ENCODE measurements at regions not wholly inside any gene's neighbourhood (a gene's known extent, or its start where the extent isn't known, plus 50 kb on each side); places are given as distances from the start of the nearest gene placed in this dataset.

GRCh38 chr13:29713839-29714238 lies 118.4 kb upstream of the SLC7A1 start:
- no peak overlapping the region for H3K4me3 ChIP-seq (ENCODE audit: low read length)
- peak; percentile 54 for TF ChIP-seq CTCF (IDR thresholded peaks at IDR 0.05; ENCODE audit: insufficient read depth, low read depth, low read length, missing control alignments)
- peak; percentile 20 for DNase-seq (ENCODE audit: low read depth)

GRCh38 chr13:29711776-29712175 lies 116.3 kb upstream of the SLC7A1 start:
- DNase-seq (ENCODE audit: low read depth), result no peak
- H3K4me3 ChIP-seq (ENCODE audit: low read length), result no peak overlapping the region
- TF ChIP-seq CTCF (IDR thresholded peaks at IDR 0.05; ENCODE audit: insufficient read depth, low read depth, low read length, missing control alignments), result no peak

GRCh38 chr13:29710511-29710910 lies 115.0 kb upstream of the SLC7A1 start:
- TF ChIP-seq CTCF (IDR thresholded peaks at IDR 0.05; ENCODE audit: insufficient read depth, low read depth, low read length, missing control alignments), result no peak
- DNase-seq (ENCODE audit: low read depth), result no peak
- no peak overlapping the region for H3K4me3 ChIP-seq (ENCODE audit: low read length)

GRCh38 chr13:29709407-29710069 lies 114.0 kb upstream of the SLC7A1 start:
- no peak overlapping the region for H3K4me3 ChIP-seq (ENCODE audit: low read length)
- no peak for DNase-seq (ENCODE audit: low read depth)
- no peak for TF ChIP-seq CTCF (IDR thresholded peaks at IDR 0.05; ENCODE audit: insufficient read depth, low read depth, low read length, missing control alignments)

- TF ChIP-seq CTCF (IDR thresholded peaks at IDR 0.05; ENCODE audit: insufficient read depth, low read depth, low read length, missing control alignments), result peak; percentile 84
- peak; percentile 67 for DNase-seq (ENCODE audit: low read depth)
- no peak overlapping the region for H3K4me3 ChIP-seq (ENCODE audit: low read length)
Measured at GRCh38 chr13:29707876-29708543, 112.5 kb upstream of the SLC7A1 start.

- no peak for TF ChIP-seq CTCF (IDR thresholded peaks at IDR 0.05; ENCODE audit: insufficient read depth, low read depth, low read length, missing control alignments)
- H3K4me3 ChIP-seq (ENCODE audit: low read length), result no peak overlapping the region
- DNase-seq (ENCODE audit: low read depth), result no peak
Measured at GRCh38 chr13:29706923-29707322, 111.4 kb upstream of the SLC7A1 start.

GRCh38 chr13:29704648-29705047 lies 109.2 kb upstream of the SLC7A1 start:
- TF ChIP-seq CTCF (IDR thresholded peaks at IDR 0.05; ENCODE audit: insufficient read depth, low read depth, low read length, missing control alignments), result no peak
- no peak overlapping the region for H3K4me3 ChIP-seq (ENCODE audit: low read length)
- DNase-seq (ENCODE audit: low read depth), result no peak

Measured in epithelial cell of esophagus (primary cell).